BLaER1 (cell line): ENCODE measurements at regions not wholly inside any gene's neighbourhood (a gene's known extent, or its start where the extent isn't known, plus 50 kb on each side); places are given as distances from the start of the nearest gene placed in this dataset.
"Not testable (repeated sequence)": the region's sequence is repeated elsewhere in the genome, so short reads cannot be mapped to it uniquely, and the experiment has no call there.

Experiments used
- H3K27ac ChIP-seq: shearing (Covaris generic); formaldehyde crosslinking; 2 replicates; pipeline ENCODE4 v1.8.1; 2022
- H3K27me3 ChIP-seq: shearing (Covaris generic); formaldehyde crosslinking; 2 replicates; pipeline ENCODE4 v1.8.1; 2022
- H3K36me3 ChIP-seq: shearing (Covaris generic); formaldehyde crosslinking; 2 replicates; pipeline ENCODE4 v1.8.1; 2022
- H3K4me1 ChIP-seq: shearing (Covaris generic); formaldehyde crosslinking; 2 replicates; pipeline ENCODE4 v1.8.1; 2022
- H3K4me2 ChIP-seq: shearing (Covaris generic); formaldehyde crosslinking; 2 replicates; pipeline ENCODE4 v1.8.1; 2022
- H3K4me3 ChIP-seq: shearing (Covaris generic); formaldehyde crosslinking; 2 replicates; pipeline ENCODE4 v1.8.1; 2022
- H3K9ac ChIP-seq: shearing (Covaris generic); formaldehyde crosslinking; 2 replicates; pipeline ENCODE4 v1.8.1; 2022
- H3K9me3 ChIP-seq: shearing (Covaris generic); formaldehyde crosslinking; 2 replicates; pipeline ENCODE4 v1.8.1; 2022
- H4K20me1 ChIP-seq: shearing (Covaris generic); formaldehyde crosslinking; 2 replicates; pipeline ENCODE4 v1.8.1; 2022
- Cebpa-rat ChIP-seq: shearing (Covaris generic); IDR thresholded peaks from 2 replicates; pipeline ENCODE4 v1.8.1; 2022

DNA sequence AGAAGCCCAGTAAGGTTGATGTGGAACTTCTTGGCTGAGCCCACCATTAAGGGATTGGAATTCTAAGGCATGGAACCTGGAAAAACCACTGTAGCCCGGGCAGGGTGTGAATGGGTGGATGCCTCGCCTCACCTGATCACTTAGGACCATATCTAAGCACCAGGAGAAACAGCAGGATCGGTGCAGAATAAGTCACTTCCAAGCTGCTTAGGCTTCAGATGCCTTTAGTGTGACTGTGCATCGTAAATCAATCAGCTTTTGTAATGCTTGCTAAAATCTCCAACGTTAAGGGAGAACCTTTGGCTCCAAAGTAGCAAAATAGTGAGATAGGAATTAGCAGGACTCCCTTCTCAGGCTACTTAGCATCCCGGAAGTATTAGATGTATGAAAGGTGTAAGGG lies 103.9 kb upstream of the MEGF10 start:
- no peak overlapping the region for H3K4me2 ChIP-seq
- H4K20me1 ChIP-seq, result no peaks in the 10 kb centered on the region
- H3K27me3 ChIP-seq, result no peaks in the 10 kb centered on the region
- no peak overlapping the region for H3K9ac ChIP-seq
- no peaks in the 10 kb centered on the region for H3K4me1 ChIP-seq
- H3K4me3 ChIP-seq, result no peak overlapping the region
- H3K9me3 ChIP-seq, result no peaks in the 10 kb centered on the region; the same call in 1 of the 2 replicates
- no peaks in the 10 kb centered on the region for H3K36me3 ChIP-seq
- TF ChIP-seq Cebpa-rat, result no peak
- no peak overlapping the region for H3K27ac ChIP-seq

DNA sequence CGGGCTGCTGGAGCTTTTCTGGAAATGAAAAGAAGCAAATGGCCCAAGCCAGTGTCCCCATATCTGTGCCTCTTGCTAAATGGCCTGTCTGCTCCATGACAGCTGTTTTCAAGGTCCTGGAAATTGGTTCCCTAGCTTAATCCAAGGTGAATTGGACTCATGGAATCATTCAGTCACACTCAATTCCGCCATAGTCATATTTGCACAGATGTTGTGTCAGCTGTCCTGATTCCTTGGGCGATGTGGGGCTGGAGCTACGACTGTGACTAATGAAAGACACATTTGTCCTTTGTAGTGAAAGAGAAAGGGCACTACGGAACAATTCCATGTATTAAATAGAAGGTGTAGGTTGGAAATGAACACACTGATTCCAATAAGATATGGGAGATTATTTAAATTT lies 102.9 kb upstream of the MEGF10 start:
- no peak for TF ChIP-seq Cebpa-rat
- no peak overlapping the region for H3K9ac ChIP-seq
- no peaks in the 10 kb centered on the region; the same call in 1 of the 2 replicates for H3K9me3 ChIP-seq
- H3K27ac ChIP-seq, result no peak overlapping the region
- no peaks in the 10 kb centered on the region for H3K4me1 ChIP-seq
- no peaks in the 10 kb centered on the region for H4K20me1 ChIP-seq
- H3K27me3 ChIP-seq, result no peaks in the 10 kb centered on the region
- no peak overlapping the region for H3K4me2 ChIP-seq
- H3K4me3 ChIP-seq, result no peak overlapping the region
- H3K36me3 ChIP-seq, result no peaks in the 10 kb centered on the region

DNA sequence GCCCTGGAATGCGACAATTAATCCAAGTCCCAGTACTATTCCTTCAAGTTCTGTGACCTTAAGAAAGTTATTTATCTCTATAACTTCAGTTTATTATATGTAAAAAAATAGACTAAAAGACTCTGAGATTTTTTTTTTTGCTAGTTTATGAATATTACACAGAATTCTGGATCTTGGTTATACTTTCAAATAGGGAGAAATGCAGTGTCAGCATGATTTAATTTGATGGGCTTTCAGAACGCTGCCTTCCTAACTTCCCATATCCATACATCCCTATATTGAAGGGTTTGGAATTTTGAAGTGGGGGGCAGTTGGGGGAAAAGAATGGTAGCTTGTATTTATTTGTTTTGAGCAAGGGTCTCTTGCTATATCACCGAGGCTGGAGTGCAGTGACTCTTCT lies 98.4 kb upstream of the MEGF10 start:
- Histone ChIP-seq H3K4me1 (no peaks in the 10 kb centered on the region), H3K4me2 (no peak overlapping the region), H4K20me1 (no peaks in the 10 kb centered on the region), H3K27ac (no peak overlapping the region), H3K4me3 (no peak overlapping the region), H3K36me3 (no peaks in the 10 kb centered on the region), H3K27me3 (no peaks in the 10 kb centered on the region), H3K9me3 (no peaks in the 10 kb centered on the region), H3K9ac (no peak overlapping the region)
- no peak for TF ChIP-seq Cebpa-rat

DNA sequence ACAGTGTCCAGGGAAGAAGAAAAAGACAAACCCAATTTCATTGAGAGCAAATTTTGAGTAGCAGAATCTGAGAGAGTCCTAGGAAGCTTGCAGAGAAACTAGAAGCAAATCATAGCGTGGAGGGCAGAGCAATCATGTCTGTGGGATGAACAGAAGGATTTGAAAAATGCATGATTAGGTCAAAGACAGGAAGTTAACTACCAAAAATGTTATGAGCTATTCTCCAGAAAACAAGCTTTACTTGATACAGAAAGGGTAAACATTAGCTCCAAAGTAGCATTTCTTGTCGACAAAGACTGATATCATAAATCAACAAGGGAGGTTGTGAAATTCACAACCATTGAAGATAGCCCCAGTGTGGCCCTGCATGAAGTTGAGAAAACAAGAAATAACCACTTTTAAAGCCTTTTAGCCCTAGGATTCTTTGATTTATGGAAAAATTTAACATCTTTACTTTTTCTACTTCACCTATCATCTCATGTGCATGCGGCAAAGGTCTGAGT lies 97.7 kb upstream of the MEGF10 start:
- H3K4me3 ChIP-seq, result no peak overlapping the region
- H3K9ac ChIP-seq, result no peak overlapping the region
- H3K27ac ChIP-seq, result no peak overlapping the region
- H4K20me1 ChIP-seq, result no peaks in the 10 kb centered on the region
- no peaks in the 10 kb centered on the region for H3K9me3 ChIP-seq
- TF ChIP-seq Cebpa-rat, result no peak
- H3K36me3 ChIP-seq, result no peaks in the 10 kb centered on the region
- no peaks in the 10 kb centered on the region for H3K27me3 ChIP-seq
- no peak overlapping the region for H3K4me2 ChIP-seq
- H3K4me1 ChIP-seq, result no peaks in the 10 kb centered on the region

DNA sequence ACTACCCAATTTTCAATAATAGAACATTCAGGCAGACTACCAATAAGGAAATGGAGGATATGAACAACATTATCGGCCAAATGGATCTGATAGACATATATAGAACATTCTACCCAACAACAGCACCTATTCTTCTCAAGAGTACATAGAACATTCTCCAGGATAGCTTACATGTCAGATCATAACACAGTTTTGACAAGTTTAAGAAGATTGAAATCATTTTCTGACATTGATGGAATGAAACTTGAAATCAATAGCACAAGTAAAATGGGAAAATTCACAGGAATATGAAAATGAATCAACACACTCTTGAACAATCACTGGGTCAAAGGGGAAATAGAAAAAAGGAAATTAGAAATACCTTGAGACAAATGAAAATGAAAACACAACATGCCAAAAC lies 94.6 kb upstream of the MEGF10 start:
- Histone ChIP-seq H3K4me3 (no peak overlapping the region), H3K27ac (no peak overlapping the region), H4K20me1 (no peaks in the 10 kb centered on the region), H3K36me3 (no peaks in the 10 kb centered on the region), H3K9me3 (no peaks in the 10 kb centered on the region), H3K27me3 (no peaks in the 10 kb centered on the region), H3K9ac (no peak overlapping the region), H3K4me1 (no peaks in the 10 kb centered on the region), H3K4me2 (no peak overlapping the region)
- no peak for TF ChIP-seq Cebpa-rat

DNA sequence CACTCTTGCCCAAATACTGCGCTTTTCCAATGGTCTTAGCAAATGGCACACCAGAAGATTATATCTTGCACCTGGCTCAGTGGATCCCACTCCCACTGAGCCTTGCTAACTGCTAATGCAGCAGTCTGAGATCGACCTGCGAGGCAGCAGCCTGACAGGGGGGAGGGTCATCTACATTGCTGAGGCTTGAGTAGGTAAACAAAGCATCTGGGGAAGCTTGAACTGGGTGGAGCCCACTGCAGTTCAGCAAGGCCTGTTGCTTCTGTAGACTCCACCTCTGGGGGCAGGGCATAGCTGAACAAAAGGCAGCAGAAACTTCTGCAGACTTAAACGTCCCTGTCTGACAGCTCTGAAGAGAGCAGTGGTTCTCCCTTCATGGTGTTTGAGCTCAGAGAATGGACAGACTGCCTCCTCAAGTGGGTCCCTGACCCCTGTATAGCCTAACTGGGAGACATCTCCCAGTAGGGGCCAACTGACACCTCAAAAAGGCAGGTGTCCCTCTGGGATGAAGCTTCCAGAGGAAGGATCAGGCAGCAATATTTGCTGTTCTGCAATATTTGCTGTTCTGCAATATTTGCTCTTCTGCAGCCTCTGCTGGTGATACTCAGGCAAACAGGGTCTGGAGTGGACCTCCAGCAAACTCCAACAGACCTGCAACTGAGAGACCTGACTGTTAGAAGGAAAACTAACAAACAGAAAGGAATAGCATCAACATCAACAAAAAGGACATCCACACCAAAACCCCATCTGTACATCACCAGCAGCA lies 93.0 kb upstream of the MEGF10 start:
- H3K27me3 ChIP-seq, H3K4me2 ChIP-seq, H3K27ac ChIP-seq, H3K9me3 ChIP-seq, H3K9ac ChIP-seq, H4K20me1 ChIP-seq, H3K36me3 ChIP-seq, H3K4me3 ChIP-seq, H3K4me1 ChIP-seq: not testable (repeated sequence)

DNA sequence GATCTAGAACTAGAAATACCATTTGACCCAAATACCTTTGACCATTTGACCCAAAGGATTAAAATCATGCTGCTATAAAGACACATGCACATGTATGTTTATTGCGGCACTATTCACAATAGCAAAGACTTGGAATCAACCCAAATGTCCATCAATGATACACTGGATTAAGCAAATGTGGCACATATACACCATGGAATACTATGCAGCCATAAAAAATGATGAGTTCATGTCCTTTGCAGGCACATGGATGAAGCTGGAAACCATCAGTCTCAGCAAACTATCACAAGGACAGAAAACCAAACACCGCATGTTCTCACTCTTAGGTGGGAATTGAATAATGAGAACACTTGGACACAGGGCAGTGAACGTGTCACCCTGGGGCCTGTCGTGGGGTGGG lies 87.9 kb upstream of the MEGF10 start:
- H3K27ac ChIP-seq, result not testable (repeated sequence)

DNA sequence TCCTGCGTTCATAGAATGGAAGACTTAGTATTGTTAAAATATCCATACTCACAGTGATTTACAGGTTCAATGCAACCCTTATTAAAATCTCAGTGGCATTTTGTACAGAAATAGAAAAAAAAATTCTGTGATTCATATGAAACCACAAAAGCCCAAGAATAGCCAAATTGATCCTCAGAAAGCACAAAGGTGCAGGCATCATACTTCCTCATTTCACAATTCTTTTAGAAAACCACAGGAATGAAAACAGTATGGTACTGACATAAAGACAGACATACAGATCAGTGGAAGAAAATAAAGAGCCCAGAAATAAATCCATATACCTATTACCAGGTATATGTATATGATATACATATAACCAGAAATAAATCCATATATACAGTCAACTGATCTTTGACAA lies 86.8 kb upstream of the MEGF10 start:
- no peaks in the 10 kb centered on the region for H3K27me3 ChIP-seq
- H3K4me3 ChIP-seq, result no peak overlapping the region
- peak overlapping the region; percentile 26; the same call in 1 of the 2 replicates for H3K4me2 ChIP-seq
- peaks cover 10% of the 10 kb centered on the region for H3K4me1 ChIP-seq
- H4K20me1 ChIP-seq, result no peaks in the 10 kb centered on the region
- no peaks in the 10 kb centered on the region for H3K36me3 ChIP-seq
- H3K27ac ChIP-seq, result no peak overlapping the region
- no peak for TF ChIP-seq Cebpa-rat
- no peak overlapping the region for H3K9ac ChIP-seq
- H3K9me3 ChIP-seq, result no peaks in the 10 kb centered on the region

More for the DNA sequence above, 87.9 kb upstream of the MEGF10 start:
- H3K4me2 ChIP-seq, H3K9ac ChIP-seq, H3K27me3 ChIP-seq, H4K20me1 ChIP-seq, H3K9me3 ChIP-seq, H3K36me3 ChIP-seq, H3K4me3 ChIP-seq: not testable (repeated sequence)
- H3K4me1 ChIP-seq, result peaks cover 10% of the 10 kb centered on the region

DNA sequence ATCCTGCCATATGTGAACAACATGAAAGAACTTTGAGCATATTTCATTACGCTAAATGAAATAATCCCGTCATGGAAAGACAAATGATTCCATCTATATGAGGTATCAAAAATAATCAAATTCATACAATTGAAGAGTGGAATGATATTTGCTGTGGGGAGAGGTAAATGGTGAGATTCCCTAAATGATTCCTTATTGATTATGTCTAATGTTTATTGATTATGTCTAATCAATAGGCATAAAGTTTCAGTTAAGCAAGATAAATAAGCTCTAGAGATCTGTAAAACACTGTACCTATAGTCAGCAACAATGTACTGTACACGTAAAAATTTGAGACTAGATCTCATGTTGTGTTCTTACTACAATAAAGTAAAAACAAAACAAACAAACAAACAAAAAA lies 85.4 kb upstream of the MEGF10 start:
- Histone ChIP-seq H3K4me3 (no peak overlapping the region), H3K4me1 (peaks cover 10% of the 10 kb centered on the region), H3K9ac (no peak overlapping the region), H3K27ac (no peak overlapping the region), H3K9me3 (no peaks in the 10 kb centered on the region), H3K27me3 (no peaks in the 10 kb centered on the region), H3K4me2 (no peak overlapping the region), H3K36me3 (no peaks in the 10 kb centered on the region), H4K20me1 (no peaks in the 10 kb centered on the region)
- TF ChIP-seq Cebpa-rat, result no peak

DNA sequence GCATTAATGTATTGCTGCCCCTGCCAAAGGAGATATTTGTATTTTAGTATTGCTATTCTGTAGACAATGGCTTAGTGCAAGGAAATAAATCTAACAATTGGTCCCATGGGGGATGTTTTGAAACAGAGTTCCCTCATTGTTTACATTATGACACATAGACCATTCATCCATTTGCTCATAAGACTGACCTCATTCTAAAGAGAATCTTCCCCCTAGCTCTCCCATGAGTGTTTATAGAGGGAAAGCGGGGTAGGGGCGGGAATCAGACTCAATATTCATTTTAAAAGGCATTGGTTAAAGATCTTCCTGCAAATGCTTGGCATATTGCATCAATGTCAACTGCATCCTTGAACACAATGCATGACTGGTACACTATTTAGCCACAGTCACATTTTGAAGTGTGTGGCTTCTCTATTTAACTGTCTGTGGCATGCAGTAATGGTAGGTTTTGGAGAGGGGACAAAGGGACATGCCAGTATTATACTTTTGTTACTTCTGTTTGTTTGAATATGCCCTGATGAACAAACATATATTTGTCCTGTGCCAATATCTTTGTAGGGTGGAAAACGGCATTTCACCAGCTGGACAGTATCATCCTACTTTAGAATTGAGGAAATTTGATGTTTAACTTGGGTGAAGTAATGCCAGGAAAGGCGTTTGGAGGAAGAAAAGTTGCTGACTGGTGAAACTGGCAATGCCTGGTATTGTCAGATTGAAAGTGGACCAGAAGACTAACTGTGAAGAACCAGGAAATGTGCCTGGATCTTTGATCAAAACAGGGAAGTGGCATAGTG lies 84.1 kb upstream of the MEGF10 start:
- no peaks in the 10 kb centered on the region for H3K27me3 ChIP-seq
- H3K9ac ChIP-seq, result no peak overlapping the region
- no peak overlapping the region for H3K4me3 ChIP-seq
- H3K9me3 ChIP-seq, result no peaks in the 10 kb centered on the region
- H3K4me2 ChIP-seq, result no peak overlapping the region
- H4K20me1 ChIP-seq, result no peaks in the 10 kb centered on the region
- no peaks in the 10 kb centered on the region for H3K36me3 ChIP-seq
- TF ChIP-seq Cebpa-rat, result no peak
- H3K4me1 ChIP-seq, result peaks cover 10% of the 10 kb centered on the region
- H3K27ac ChIP-seq, result no peak overlapping the region
